ENCODE measurements at regions not wholly inside any gene's neighbourhood (a gene's known extent, or its start where the extent isn't known, plus 50 kb on each side); places are given as distances from the start of the nearest gene placed in this dataset.

- TF ChIP-seq, protein P1, sequence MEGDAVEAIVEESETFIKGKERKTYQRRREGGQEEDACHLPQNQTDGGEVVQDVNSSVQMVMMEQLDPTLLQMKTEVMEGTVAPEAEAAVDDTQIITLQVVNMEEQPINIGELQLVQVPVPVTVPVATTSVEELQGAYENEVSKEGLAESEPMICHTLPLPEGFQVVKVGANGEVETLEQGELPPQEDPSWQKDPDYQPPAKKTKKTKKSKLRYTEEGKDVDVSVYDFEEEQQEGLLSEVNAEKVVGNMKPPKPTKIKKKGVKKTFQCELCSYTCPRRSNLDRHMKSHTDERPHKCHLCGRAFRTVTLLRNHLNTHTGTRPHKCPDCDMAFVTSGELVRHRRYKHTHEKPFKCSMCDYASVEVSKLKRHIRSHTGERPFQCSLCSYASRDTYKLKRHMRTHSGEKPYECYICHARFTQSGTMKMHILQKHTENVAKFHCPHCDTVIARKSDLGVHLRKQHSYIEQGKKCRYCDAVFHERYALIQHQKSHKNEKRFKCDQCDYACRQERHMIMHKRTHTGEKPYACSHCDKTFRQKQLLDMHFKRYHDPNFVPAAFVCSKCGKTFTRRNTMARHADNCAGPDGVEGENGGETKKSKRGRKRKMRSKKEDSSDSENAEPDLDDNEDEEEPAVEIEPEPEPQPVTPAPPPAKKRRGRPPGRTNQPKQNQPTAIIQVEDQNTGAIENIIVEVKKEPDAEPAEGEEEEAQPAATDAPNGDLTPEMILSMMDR (IDR thresholded peaks at IDR 0.05): no peak
- TF ChIP-seq POLR2A (IDR thresholded peaks at IDR 0.05): no peak
These were observed 86.6 kb upstream of the BRD7 start for GRCh38 chr16:50455288-50455845.

Data from vagina (tissue), 2 donors.